ENCODE measurements at regions not wholly inside any gene's neighbourhood (a gene's known extent, or its start where the extent isn't known, plus 50 kb on each side); places are given as distances from the start of the nearest gene placed in this dataset.

DNA sequence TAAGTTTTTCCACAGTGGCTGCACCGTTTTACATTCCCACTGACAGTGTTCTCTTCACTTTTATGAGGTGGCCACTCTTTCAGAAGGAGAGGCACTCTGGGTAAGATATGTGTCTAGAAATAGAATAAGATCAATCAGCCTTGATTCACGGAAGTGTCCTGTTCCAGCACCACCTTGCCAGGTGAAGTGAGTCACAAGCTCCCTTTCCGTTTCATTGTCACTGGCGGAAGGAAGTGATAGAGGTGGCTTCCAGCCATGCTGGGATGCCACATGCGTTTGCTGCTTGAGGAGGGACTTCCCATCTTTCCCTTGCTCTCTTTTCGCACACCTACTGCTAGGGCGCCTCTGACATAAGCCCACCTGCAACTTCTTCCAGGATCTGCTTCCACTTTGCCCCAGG is 217.1 kb downstream of the PIK3R1 start:
- no peaks in the 10 kb centered on the region for H3K4me1 Mint-ChIP-seq
- H3K27ac ChIP-seq (ENCODE audit: low read depth), result no peak overlapping the region
- ATAC-seq (no peak), DNase-seq (ENCODE audit: low spot score) (no peak)
- H3K4me1 ChIP-seq (ENCODE audit: insufficient read depth), result no peaks in the 10 kb centered on the region
- H3K36me3 ChIP-seq (ENCODE audit: insufficient read depth), result no peaks in the 10 kb centered on the region
- H4K20me1 ChIP-seq (replicated peaks; ENCODE audit: insufficient read depth), result no peaks in the 10 kb centered on the region
- no peaks in the 10 kb centered on the region for H3K27me3 ChIP-seq (ENCODE audit: insufficient read depth)
- no peak overlapping the region for H3K27ac Mint-ChIP-seq
- H3K4me3 ChIP-seq, result no peak overlapping the region
- peaks cover 6% of the 10 kb centered on the region for H3K27me3 Mint-ChIP-seq (ENCODE audit: insufficient read depth, low read depth, poor library complexity)
- no peak for TF ChIP-seq ZNF331 (CRISPR knock-in tag; IDR thresholded peaks at IDR 0.05; ENCODE audit: low read depth)
- TF ChIP-seq, protein P1, sequence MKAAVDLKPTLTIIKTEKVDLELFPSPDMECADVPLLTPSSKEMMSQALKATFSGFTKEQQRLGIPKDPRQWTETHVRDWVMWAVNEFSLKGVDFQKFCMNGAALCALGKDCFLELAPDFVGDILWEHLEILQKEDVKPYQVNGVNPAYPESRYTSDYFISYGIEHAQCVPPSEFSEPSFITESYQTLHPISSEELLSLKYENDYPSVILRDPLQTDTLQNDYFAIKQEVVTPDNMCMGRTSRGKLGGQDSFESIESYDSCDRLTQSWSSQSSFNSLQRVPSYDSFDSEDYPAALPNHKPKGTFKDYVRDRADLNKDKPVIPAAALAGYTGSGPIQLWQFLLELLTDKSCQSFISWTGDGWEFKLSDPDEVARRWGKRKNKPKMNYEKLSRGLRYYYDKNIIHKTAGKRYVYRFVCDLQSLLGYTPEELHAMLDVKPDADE (IDR thresholded peaks at IDR 0.05), result no peak
- no peak for TF ChIP-seq ZNF114 (CRISPR knock-in tag; IDR thresholded peaks at IDR 0.05)
- TF ChIP-seq POLR2AphosphoS5 (IDR thresholded peaks at IDR 0.05; ENCODE audit: low read depth), result no peak
- TF ChIP-seq REST (IDR thresholded peaks at IDR 0.05; ENCODE audit: unreplicated experiment), result no peak
- TF ChIP-seq CREB1 (CRISPR knock-in tag; IDR thresholded peaks at IDR 0.05; ENCODE audit: low read depth), result no peak
- TF ChIP-seq ZNF462 (CRISPR knock-in tag; IDR thresholded peaks at IDR 0.05), result no peak
- no peak for TF ChIP-seq EZH2 (IDR thresholded peaks at IDR 0.05; ENCODE audit: low read depth, unreplicated experiment)
- no peak for TF ChIP-seq JUNB (IDR thresholded peaks at IDR 0.05; ENCODE audit: unreplicated experiment)
- no peak for TF ChIP-seq STAT1 (IDR thresholded peaks at IDR 0.05; ENCODE audit: unreplicated experiment)
- TF ChIP-seq EZH2phosphoT487 (IDR thresholded peaks at IDR 0.05; ENCODE audit: unreplicated experiment), result no peak
- no peak for TF ChIP-seq NANOG (IDR thresholded peaks at IDR 0.05; ENCODE audit: borderline replicate concordance)
- TF ChIP-seq CTCF (conservative IDR thresholded peaks at IDR 0.05; ENCODE audit: low read depth in 2 of 2), result no peak
- H3K79me2 ChIP-seq (replicated peaks; ENCODE audit: insufficient read depth), result no peaks in the 10 kb centered on the region
- no peaks in the 10 kb centered on the region; the same call in 1 of the 2 replicates for H3K9me2 ChIP-seq (ENCODE audit: insufficient read depth)
- H3K9me3 Mint-ChIP-seq, result no peaks in the 10 kb centered on the region
- no peak overlapping the region for H2AFZ ChIP-seq
- no peaks in the 10 kb centered on the region for H3K36me3 Mint-ChIP-seq (ENCODE audit: low read depth)
- no peak overlapping the region for H3K4me2 ChIP-seq
- no peaks in the 10 kb centered on the region for H3F3A ChIP-seq (replicated peaks; ENCODE audit: low read depth)
- no peak overlapping the region for H3K4me3 Mint-ChIP-seq

Data from GM23338 (cell line).